Caco-2 (cell line): ENCODE measurements at regions not wholly inside any gene's neighbourhood (a gene's known extent, or its start where the extent isn't known, plus 50 kb on each side); places are given as distances from the start of the nearest gene placed in this dataset.

Experiments
- BruUV-seq: library from RNA; stranded (reverse); fragments of 400-500 nt; replicated peaks from 2 replicates; lab custom pipeline; 2021; lab: Mats Ljungman, UMichigan
- CTCF ChIA-PET: fragments of 300-600 bp; sonication (Branson Sonifier 250); formaldehyde crosslinking; loops from one replicate; lab custom pipeline; 2022; ENCODE audit warnings: antibody characterized with exemption; lab: Charles Lee
- POLR2A ChIA-PET: fragments of 300-600 bp; sonication (Branson Sonifier 250); formaldehyde crosslinking; loops from one replicate; lab custom pipeline; 2022; ENCODE audit warnings: antibody characterized with exemption; lab: Charles Lee
- DNase-seq, 2 experiments: peaks; one replicate each; pipeline versions ENCODE4 v3.0.0 to v3.0.0-alpha.2; 2020 to 2022
- H3K27me3 ChIP-seq: replicated peaks from 2 replicates; pipeline ENCODE4 v1.6.0; 2011; ENCODE audit warnings: low read length; ENCODE audit not compliant: control insufficient read depth, insufficient read depth
- H3K36me3 ChIP-seq: 2 replicates; pipeline ENCODE4 v1.5.1; 2011; ENCODE audit warnings: low read length; ENCODE audit not compliant: control insufficient read depth, insufficient read depth
- H3K4me1 ChIP-seq: fragments of 250-450 bp; sonication (Bioruptor Pico); 2 replicates; pipeline ENCODE4 v1.5.1; 2020; ENCODE audit warnings: mild to moderate bottlenecking
- H3K4me3 ChIP-seq: 2 replicates; pipeline ENCODE4 v1.5.1; 2011; ENCODE audit warnings: low read depth, mild to moderate bottlenecking, control low read depth, low read length
- H3K9me3 ChIP-seq: fragments of 250-450 bp; sonication (Bioruptor Pico); 2 replicates; pipeline ENCODE4 v1.5.1; 2020; ENCODE audit warnings: mild to moderate bottlenecking, moderate library complexity
- H3K27ac Mint-ChIP-seq: one replicate; pipeline ENCODE4 v1.8.0; 2022; ENCODE audit warnings: mixed read lengths; ENCODE audit not compliant: unreplicated experiment
- H3K27me3 Mint-ChIP-seq: one replicate; pipeline ENCODE4 v1.8.0; 2022; ENCODE audit warnings: mixed read lengths; ENCODE audit not compliant: insufficient read depth, unreplicated experiment
- H3K36me3 Mint-ChIP-seq: one replicate; pipeline ENCODE4 v1.8.0; 2022; ENCODE audit warnings: mild to moderate bottlenecking, mixed read lengths; ENCODE audit not compliant: insufficient read depth, unreplicated experiment
- H3K4me1 Mint-ChIP-seq: one replicate; pipeline ENCODE4 v1.8.0; 2022; ENCODE audit warnings: low read depth, mixed read lengths; ENCODE audit not compliant: unreplicated experiment
- H3K4me3 Mint-ChIP-seq: one replicate; pipeline ENCODE4 v1.8.0; 2022; ENCODE audit warnings: mild to moderate bottlenecking, moderate library complexity, mixed read lengths; ENCODE audit not compliant: unreplicated experiment
- H3K9me3 Mint-ChIP-seq: one replicate; pipeline ENCODE4 v1.8.0; 2022; ENCODE audit warnings: mixed read lengths; ENCODE audit not compliant: unreplicated experiment
- CTCF ChIP-seq, 2 experiments: fragments of 200-600 bp in 1 of 2; IDR thresholded peaks; 1 replicate in 1 of 2; 2 replicates in 1 of 2; pipeline versions ENCODE4 v1.5.1 to v1.8.0; 2011 to 2022; ENCODE audit warnings: antibody characterized with exemption in 1 of 2, control low read depth in 1 of 2, inconsistent platforms in 1 of 2, low read depth in 1 of 2, low read length in 1 of 2, mild to moderate bottlenecking in 1 of 2, moderate library complexity in 1 of 2; ENCODE audit not compliant: insufficient read depth in 1 of 2, severe bottlenecking in 1 of 2, unreplicated experiment in 1 of 2
- intact Hi-C: fragments of 100-400 bp; cut with micrococcal nuclease; formaldehyde crosslinking; loops from one replicate; pipeline ENCODE4 v1.10.0; 2022; ENCODE audit not compliant: unreplicated experiment

- Histone ChIP-seq H3K9me3 (no peaks in the 10 kb centered on the region), H3K4me1 (no peaks in the 10 kb centered on the region), H3K27me3 (no peaks in the 10 kb centered on the region), H3K36me3 (no peaks in the 10 kb centered on the region), H3K4me3 (no peak overlapping the region)
- no peak for DNase-seq
- no TSS peak for BruUV-seq
- TF ChIP-seq CTCF (IDR thresholded peaks at IDR 0.05; ENCODE audit: insufficient read depth in 1 of 2, low read depth in 1 of 2, low read length in 1 of 2, severe bottlenecking in 1 of 2, unreplicated experiment in 1 of 2): no peak
- H3K36me3 Mint-ChIP-seq: no peaks in the 10 kb centered on the region
- H3K9me3 Mint-ChIP-seq: no peaks in the 10 kb centered on the region
- H3K27ac Mint-ChIP-seq: no peak overlapping the region
- ChIA-PET CTCF (no interaction called here), POLR2A (no interaction called here)
- no peaks in the 10 kb centered on the region for H3K4me1 Mint-ChIP-seq
- intact Hi-C loops: no loop called here
- H3K27me3 Mint-ChIP-seq: peaks cover 2% of the 10 kb centered on the region
- no peak overlapping the region for H3K4me3 Mint-ChIP-seq
Measured at GRCh38 chr5:40402007-40402364, 277.7 kb upstream of the PTGER4 start.

GRCh38 chr5:40401284-40402006, 278.3 kb upstream of the PTGER4 start:
- no peak overlapping the region for H3K4me3 Mint-ChIP-seq
- CTCF ChIA-PET: no interaction called here
- Histone ChIP-seq H3K4me3 (no peak overlapping the region), H3K36me3 (no peaks in the 10 kb centered on the region), H3K27me3 (no peaks in the 10 kb centered on the region), H3K9me3 (no peaks in the 10 kb centered on the region), H3K4me1 (no peaks in the 10 kb centered on the region)
- H3K4me1 Mint-ChIP-seq: no peaks in the 10 kb centered on the region
- no peak for TF ChIP-seq CTCF (IDR thresholded peaks at IDR 0.05; ENCODE audit: insufficient read depth in 1 of 2, low read depth in 1 of 2, low read length in 1 of 2, severe bottlenecking in 1 of 2, unreplicated experiment in 1 of 2)
- POLR2A ChIA-PET: no interaction called here
- intact Hi-C loops: no loop called here
- DNase-seq: no peak
- H3K9me3 Mint-ChIP-seq: no peaks in the 10 kb centered on the region
- peaks cover 2% of the 10 kb centered on the region for H3K27me3 Mint-ChIP-seq
- BruUV-seq: no TSS peak
- no peak overlapping the region for H3K27ac Mint-ChIP-seq
- no peaks in the 10 kb centered on the region for H3K36me3 Mint-ChIP-seq

- no peaks in the 10 kb centered on the region for H3K9me3 Mint-ChIP-seq
- H3K4me1 ChIP-seq: no peaks in the 10 kb centered on the region
- intact Hi-C loops: no loop called here
- no peaks in the 10 kb centered on the region for H3K27me3 ChIP-seq
- H3K4me3 Mint-ChIP-seq: no peak overlapping the region
- H3K9me3 ChIP-seq: no peaks in the 10 kb centered on the region
- H3K27me3 Mint-ChIP-seq: peaks cover 2% of the 10 kb centered on the region
- no peaks in the 10 kb centered on the region for H3K4me1 Mint-ChIP-seq
- CTCF ChIA-PET: no interaction called here
- no TSS peak for BruUV-seq
- no peaks in the 10 kb centered on the region for H3K36me3 Mint-ChIP-seq
- DNase-seq: no peak
- no peak overlapping the region for H3K27ac Mint-ChIP-seq
- no peaks in the 10 kb centered on the region for H3K36me3 ChIP-seq
- no peak for TF ChIP-seq CTCF (IDR thresholded peaks at IDR 0.05; ENCODE audit: insufficient read depth in 1 of 2, low read depth in 1 of 2, low read length in 1 of 2, severe bottlenecking in 1 of 2, unreplicated experiment in 1 of 2)
- no peak overlapping the region for H3K4me3 ChIP-seq
- POLR2A ChIA-PET: no interaction called here
Measured at GRCh38 chr5:40400245-40400644, 279.5 kb upstream of the PTGER4 start.
